ENCODE measurements at regions not wholly inside any gene's neighbourhood (a gene's known extent, or its start where the extent isn't known, plus 50 kb on each side); places are given as distances from the start of the nearest gene placed in this dataset.
"Not testable (repeated sequence)": the region's sequence is repeated elsewhere in the genome, so short reads cannot be mapped to it uniquely, and the experiment has no call there.

GRCh38 chr2:47623140-47623539 is 52.4 kb upstream of the KCNK12 start:
- not testable (repeated sequence) for TF ChIP-seq CTCF (conservative IDR thresholded peaks at IDR 0.05 in 1 of 2, IDR thresholded peaks at IDR 0.05 in 1 of 2; ENCODE audit: low read depth in 1 of 2, low read length in 2 of 2); EZH2 (IDR thresholded peaks at IDR 0.05; ENCODE audit: low read length, missing control alignments)

All from fibroblast of lung (primary cell).